Right ventricle myocardium inferior (tissue), 1 donor: ENCODE measurements at regions not wholly inside any gene's neighbourhood (a gene's known extent, or its start where the extent isn't known, plus 50 kb on each side); places are given as distances from the start of the nearest gene placed in this dataset.

Experiments used
- ATAC-seq: fragments of 200-7000 bp; cut with Tn5 transposase; one replicate; pipeline ENCODE4 v1.9.1; 2020; ENCODE audit warnings: mild to moderate bottlenecking, moderate library complexity
- DNase-seq: peaks from one replicate; pipeline ENCODE4 v3.0.0; 2021; ENCODE audit errors: missing footprints
- intact Hi-C: fragments of 100-400 bp; cut with DNase I; formaldehyde crosslinking; loops from one replicate; pipeline ENCODE4 v1.11.0; 2022
- donor health status: DM: no; HTN: yes; CAD: no; lungs with severe emphysema.

DNA sequence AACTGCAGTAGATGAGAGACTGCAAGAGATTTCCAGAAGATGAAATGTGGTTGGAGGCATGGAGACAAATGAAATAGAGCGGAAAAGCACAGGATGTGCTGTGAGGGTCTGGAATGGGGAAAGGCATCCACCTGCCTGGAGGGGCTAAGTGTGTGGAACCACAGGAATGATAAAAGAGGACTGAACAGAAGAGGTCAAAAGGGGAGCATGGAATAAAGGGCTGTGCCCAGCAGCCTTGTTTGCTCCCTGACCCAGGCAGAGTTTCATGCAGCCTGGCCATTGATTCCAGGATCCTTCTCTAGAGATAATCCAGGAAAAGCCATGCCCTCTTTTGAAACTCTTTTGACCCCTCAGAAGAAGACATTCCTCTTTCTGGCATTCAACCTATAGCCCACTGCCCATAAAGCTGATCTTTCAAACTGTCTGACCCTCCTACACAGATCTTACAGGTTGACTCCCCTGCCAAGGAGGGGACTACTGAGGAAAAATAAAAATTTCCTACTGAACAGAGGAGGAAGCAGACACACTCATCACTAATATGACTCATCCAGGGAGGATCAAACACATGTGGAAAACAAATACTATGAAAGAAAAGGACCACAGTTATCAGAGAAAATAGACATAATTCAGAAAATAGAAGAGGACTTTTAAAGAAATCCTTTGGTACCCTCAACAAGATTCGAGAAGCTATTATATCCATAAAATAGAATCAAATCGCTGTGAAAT is 273.5 kb upstream of the PCSK5 start:
- no peak for ATAC-seq
- DNase-seq, result no peak
- intact Hi-C loops, result no loop called here

DNA sequence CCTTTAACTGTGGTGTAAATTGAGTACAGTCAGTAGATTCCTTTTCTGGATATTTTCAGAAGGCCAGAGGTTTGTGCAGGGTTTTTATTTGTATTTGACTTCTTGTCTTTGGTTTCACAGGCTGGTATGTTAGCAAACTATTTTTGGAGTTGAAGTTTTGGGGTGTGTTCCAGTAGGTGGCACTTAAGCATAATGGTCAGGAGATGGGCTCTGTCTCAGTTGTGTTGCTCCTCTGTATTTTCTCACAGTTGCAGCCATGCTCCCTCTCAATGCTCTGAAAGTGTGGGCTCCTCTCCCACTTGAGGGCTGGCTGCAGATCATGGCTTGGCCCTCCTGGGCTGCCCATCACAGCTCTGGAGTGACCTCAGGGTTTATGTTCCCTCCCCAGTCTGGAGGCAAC is 267.0 kb upstream of the PCSK5 start:
- ATAC-seq (peak; percentile 63), DNase-seq (no peak)
- intact Hi-C loops, result loop anchor here (5.0 kb wide), 1 partner anchor 234 kb away; no protein-coding TSS in a partner anchor

DNA sequence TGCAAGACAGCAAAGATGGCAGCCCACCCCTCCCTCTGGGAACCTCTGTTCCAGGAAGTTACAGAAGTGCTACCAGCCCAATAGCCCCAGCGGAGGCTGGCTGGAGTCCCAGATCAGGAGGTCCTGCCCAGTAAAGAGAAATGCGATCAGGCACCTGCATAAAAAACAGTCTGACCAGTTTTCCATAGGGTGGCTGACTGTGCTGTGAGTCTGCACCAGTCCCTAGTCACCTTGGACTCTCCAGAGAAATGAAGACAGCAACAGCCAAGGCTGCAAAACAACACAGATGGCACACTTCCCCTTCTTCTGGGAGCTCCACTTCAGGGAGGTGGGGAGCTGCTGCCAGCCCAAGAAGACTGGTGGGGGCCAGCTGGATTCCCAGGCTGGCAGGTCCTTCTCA is 265.5 kb upstream of the PCSK5 start:
- intact Hi-C loops, result loop anchor here (5.0 kb wide), 1 partner anchor 232 kb away; no protein-coding TSS in a partner anchor
- ATAC-seq (peak; percentile 39), DNase-seq (peak; percentile 46)

DNA sequence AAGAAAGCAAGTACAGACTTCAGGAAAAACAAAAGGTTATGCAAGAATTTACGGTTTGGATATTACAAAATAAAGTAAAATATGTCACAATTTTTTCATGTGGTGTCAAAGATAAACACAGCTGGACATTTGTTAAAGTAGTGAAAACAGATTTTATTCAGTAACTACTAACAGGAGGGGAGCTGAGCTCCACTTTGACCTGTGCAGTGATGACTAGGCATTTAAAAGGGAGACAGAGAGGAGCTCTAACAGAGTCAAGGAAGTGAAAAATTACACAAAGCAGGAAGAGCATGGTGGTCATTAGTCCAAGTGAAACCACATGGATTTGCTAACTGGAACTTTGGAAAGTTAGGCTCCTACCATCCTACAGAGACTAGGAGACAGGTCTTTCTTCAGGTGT is 263.6 kb upstream of the PCSK5 start:
- intact Hi-C loops, result no loop called here
- no peak for DNase-seq
- no peak for ATAC-seq

DNA sequence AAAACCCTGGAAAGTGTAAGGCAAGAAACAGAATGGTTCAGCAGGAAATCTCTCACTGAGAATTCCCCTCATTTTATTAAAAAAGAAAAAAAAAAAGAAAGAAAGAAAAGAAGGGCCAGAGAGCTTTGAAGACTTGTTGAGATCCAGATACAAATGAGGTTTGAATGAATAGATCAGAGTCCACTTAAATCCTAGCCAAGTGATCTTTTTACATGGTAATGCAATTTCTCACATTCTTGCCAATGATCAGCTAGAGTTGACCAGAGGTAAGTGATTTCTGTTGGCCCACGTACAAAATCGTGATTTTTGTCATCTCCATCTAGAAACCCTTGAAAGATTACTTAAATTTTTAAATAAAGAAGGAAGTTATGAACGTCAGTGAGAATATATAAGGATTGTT is 261.5 kb upstream of the PCSK5 start:
- DNase-seq, result no peak
- intact Hi-C loops, result no loop called here
- ATAC-seq, result no peak

DNA sequence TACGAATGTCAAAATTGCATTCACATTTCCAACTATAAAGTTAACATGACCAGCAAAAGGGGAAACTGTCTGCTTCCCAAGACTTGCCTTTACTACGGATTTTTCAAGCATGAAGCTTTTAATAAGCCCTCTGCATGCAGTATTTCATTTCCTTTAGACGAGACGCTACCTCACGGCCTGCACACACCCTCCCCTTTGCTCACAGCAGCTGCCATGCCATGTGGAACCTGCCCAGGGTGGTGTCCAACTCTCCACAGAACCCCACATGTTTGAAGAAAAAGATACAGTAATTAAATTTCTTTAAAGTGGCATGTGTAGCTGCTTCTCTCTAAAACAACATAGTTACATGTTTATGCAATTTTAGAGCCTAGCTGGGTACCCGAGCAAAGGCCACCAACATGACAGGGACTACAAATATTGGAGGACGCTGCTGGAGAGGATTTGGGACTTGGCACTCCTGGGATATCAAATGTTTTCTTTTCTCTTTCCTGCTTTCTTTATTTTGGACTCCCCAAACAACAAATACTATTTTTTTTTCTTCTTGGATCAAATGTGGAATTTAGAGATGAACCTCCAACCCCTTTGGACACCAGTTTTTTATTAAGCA is 256.9 kb upstream of the PCSK5 start:
- no peak for DNase-seq
- intact Hi-C loops, result no loop called here
- ATAC-seq, result no peak

DNA sequence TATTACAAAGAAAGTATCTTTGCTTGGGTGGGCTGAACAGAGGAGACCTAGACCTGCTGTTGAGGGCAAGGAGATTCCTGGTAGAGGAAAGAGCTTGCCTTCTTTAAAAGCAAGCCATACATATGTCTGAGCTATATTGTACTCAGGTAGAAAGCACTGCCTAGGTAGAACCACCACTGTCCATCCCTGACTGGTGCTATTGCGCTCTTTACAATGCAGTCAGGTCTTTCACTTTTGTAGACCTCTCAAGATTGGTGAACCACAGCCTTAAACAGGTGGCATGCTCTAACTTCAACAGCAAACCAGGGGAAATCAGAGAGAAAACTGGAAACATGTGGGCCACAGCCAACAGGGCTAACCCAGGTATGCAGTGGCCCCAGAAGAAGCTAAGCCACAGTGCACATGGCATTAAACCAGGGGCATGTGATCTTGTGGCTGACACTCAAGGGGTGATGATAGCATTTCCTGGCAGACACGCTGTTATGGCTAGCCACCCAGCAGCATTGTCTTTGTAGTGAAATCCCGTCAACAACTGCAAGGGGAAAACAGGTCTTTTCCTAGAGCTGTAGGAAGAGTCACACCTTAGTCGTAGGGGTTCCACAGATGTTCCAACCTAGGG is 253.9 kb upstream of the PCSK5 start:
- intact Hi-C loops, result loop anchor here (5.0 kb wide), 1 partner anchor 116 kb away; no protein-coding TSS in a partner anchor
- DNase-seq, result no peak
- peak; percentile 90 for ATAC-seq

DNA sequence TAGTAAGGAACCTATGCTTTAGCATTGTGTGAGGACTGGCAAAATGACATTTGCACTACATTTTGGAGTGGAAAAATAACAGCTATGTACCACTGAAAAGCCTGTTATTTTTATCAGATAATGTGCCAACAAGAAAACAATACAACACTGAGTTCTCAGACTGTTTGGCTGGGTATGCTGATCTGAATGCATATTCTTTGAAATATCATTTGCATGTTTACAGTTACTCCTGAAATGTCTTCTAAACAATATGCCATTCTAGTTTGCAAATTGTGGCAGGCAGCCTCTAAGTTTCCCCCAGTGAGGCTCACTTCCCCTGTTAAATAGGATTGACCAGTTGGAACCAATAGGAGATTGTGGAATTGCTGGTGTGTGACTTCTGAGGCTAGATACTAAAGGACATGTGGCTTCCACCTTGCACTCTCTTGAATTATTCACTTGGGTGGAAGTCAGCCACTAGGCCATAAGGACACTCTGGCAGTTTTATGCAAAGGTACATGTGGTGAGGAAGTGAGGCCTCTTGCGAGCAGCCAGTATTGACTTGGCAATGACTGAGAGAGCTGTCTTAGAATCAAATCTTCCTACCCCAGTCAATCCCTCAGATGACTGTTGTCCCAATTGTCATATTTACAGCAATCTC is 250.4 kb upstream of the PCSK5 start:
- DNase-seq (no peak), ATAC-seq (peak; percentile 15)
- intact Hi-C loops, result loop anchor here (5.0 kb wide), 2 partner anchors 57 to 112 kb away; no protein-coding TSS in a partner anchor

DNA sequence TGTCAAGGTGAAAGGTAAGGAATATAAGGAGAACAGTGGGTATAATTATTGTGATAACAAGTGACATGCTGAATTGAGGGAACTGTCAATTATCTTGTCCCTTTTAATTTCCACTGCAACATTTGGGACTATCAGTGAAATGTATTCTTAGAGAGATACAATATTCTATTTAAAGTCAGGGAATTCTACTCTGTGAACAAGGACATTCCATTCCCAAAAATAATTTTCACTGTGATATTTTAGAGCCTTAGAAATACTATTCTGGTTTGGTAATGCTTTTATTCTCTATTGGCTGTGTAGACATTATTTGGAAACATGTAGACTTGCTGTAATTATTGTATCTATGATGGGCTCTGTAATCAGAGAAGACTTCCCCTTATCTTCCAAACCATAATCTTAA is 248.0 kb upstream of the PCSK5 start:
- DNase-seq (no peak), ATAC-seq (peak; percentile 62)
- intact Hi-C loops, result loop anchor here (5.0 kb wide), 1 partner anchor 55 kb away; no protein-coding TSS in a partner anchor

DNA sequence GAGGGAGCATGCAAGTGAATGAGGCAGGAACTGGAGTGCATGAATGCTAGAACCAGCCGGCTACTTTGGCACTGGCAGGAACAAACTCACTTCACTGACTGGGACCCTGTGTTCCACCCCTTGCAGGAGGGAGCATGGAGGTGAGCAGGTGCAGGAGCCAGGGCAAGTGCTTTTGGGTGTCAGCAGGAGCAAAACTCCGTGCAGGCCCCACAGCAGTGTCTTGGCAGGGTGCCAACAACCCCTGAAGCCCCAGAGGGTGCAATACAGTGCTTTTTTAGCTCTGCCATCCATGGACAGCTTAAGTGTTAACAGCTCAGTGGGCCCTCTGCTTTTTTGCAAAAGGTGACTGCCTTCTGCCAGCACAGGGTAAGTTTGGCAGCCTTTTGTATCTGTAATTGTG is 245.8 kb upstream of the PCSK5 start:
- intact Hi-C loops, result loop anchor here (5.0 kb wide), 1 partner anchor 53 kb away; no protein-coding TSS in a partner anchor

DNA sequence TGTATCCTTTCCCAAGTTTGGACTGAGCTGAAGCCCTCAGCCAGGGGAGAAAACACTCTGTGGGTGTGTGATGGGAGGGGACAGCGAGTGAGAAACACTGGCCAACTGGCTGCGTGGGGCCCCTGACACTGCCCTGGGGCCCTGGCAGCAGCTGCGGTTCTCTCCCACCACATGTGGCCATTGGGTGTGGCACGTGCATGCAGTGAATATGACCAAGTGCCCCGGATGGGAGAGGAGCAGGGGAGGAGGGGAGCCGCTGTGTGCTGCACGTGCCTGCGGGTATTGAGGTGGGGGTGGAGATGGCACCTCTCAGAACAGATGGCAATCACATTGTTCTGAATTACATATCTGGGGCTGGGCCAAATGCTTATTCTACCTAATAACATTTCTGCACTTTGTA is 242.4 kb upstream of the PCSK5 start:
- ATAC-seq (no peak), DNase-seq (peak; percentile 18)
- intact Hi-C loops, result loop anchor here (2.0 kb wide), 1 partner anchor 53 kb away; no protein-coding TSS in a partner anchor

More for the DNA sequence above, 245.8 kb upstream of the PCSK5 start:
- peak; percentile 18 for ATAC-seq
- peak; percentile 56 for DNase-seq

DNA sequence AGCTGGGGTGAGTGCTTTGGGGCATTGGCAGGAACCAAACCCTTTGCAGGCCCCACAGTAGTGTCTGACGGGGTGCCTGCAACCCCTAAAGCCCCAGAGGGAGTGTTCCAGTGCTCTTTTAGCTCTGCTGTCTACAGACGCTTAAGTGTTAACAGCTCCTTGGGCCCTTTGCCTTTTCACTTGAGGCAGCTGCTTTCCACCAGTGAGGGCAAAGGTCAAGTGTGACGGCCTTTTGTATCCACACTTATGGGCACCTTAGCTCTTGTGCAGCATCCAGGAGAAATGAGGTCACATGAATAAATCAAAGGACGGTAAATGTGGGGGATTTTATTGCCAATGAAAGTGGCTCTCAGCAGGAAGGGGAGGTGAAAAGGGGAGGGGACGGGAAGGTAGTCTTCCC is 241.4 kb upstream of the PCSK5 start:
- intact Hi-C loops, result loop anchor here (2.0 kb wide), 1 partner anchor 54 kb away; no protein-coding TSS in a partner anchor
- ATAC-seq (no peak), DNase-seq (no peak)

DNA sequence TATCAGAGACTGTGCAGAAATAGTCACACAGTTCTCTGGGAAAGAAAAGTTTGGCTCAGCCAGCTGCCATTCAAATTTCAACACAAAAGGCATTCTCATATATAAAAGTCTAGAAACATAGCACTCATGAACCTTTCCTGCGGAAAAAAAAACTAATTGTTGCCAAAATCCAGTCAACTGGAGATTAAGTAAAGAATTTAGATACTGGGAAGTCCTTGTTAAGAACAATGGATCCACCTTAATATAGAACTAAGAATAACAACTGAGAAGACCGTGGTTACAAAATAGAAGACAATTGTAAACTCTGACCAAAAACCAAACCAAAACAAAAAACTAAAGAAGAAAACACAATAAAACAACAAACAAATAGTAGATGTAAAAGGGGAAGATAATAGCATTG is 238.8 kb upstream of the PCSK5 start:
- no peak for DNase-seq
- no peak for ATAC-seq
- intact Hi-C loops, result no loop called here

DNA sequence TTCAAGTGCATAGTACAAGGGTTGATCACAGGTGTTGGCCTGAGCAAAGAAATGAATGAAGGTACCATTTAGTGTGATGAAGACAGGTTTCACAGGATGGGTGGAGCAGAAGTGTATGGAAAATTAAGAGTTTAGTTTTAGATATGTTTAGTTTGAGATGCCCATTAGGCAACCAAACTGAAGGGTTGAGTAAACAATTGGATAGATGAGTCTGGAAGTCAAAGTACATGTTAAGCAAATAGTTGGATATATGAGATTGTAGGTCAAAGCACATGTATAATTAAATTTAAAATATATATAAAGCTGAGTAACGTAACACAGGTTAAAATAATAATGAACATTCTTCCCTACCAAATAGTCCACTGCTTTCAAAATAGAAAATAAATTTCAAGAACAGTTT is 237.1 kb upstream of the PCSK5 start:
- DNase-seq (no peak), ATAC-seq (no peak)
- intact Hi-C loops, result no loop called here

DNA sequence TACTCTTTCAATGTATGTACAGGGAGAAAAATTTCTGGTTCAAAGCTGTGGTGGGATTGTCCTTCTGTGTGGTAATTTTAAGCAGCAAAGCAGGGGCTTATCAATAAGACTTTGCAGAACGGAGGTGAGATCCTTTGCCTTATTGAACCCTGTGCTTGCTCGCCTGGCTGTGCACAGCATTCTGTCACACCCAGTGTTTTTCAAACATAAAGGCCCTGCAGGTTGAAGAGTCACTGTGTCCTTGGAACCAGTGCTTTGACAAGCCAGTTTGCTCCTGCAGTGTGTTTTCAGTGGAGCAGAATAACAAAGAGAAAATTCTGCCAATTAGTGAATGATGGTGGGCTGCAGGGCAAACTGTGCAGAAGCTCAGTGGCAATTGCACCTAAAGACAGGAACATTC is 236.7 kb upstream of the PCSK5 start:
- DNase-seq (peak; percentile 32), ATAC-seq (no peak)
- intact Hi-C loops, result no loop called here

DNA sequence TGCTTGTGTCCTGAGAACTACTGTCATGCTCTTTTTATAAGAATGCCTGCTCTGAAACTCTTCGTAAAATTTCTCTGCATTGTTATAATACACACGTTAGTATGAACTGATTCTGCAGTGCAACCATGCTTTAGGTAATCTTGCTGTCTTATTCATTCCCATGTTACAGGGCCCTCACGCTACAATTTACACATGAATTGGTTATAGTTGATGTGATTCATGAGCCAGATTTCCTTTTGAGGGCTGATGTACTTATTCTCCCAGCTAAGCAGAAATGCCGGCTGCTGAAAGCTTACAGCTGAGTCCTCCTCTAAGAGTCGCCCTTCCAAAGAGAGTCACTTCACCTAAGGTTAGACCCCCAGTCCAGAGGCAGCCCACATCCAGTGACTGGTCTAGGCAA is 233.5 kb upstream of the PCSK5 start:
- no peak for DNase-seq
- no peak for ATAC-seq
- intact Hi-C loops, result no loop called here

DNA sequence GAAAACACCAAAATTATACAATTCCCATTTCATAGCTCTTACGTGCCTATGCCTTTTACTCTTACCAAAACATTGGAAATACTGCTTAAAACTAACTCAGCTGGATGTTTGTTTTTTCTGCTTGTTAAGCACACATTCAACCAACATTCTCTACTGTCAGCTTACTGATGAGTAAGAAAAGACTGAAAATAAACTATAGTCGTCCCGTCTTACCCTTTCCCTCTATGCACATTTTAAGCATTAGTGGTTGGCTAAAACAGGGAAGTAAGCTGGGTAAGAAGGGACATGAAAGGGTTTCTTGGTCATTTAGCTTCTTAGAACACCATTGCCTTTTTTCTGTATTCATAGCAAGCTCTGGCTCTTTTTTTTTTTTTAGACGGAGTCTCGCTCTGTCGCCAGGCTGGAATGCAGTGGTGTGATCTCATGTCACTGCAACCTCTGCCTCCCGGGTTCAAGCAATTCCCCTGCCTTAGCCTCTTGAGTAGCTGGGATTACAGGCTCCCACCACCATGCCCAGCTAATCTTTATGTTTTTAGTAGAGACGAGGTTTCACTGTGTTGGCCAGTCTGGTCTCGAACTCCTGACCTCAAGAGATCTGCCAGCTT is 232.1 kb upstream of the PCSK5 start:
- DNase-seq, result no peak
- ATAC-seq, result no peak
- intact Hi-C loops, result no loop called here

DNA sequence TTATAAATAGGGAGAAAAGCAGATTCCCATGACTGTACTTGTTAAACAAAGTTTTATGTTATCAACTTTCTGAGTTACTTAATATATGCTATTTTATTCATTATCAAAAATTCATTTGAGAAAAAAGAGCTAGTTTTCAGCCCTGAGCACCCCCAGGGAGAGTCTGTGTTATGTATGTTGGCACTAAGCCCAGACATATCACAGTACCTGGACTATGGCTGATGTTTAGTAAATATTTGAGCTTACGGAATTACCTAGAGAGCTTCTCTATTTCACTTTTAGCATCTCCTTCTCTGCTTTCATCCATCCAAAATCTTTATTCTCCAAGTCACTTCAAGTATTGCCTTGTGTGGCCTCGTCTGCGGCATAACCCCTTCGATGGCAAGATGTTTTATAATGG is 225.9 kb upstream of the PCSK5 start:
- intact Hi-C loops, result no loop called here

More for the DNA sequence above, 225.9 kb upstream of the PCSK5 start:
- DNase-seq (no peak), ATAC-seq (no peak)
